Hippocampal formation (tissue), 2 donors: ENCODE measurements at regions not wholly inside any gene's neighbourhood (a gene's known extent, or its start where the extent isn't known, plus 50 kb on each side); places are given as distances from the start of the nearest gene placed in this dataset.

ENCODE experiments used
- DNase-seq, 2 donors: peaks; one replicate each; lab custom pipeline; 2025; lab: John Stamatoyannopoulos, UW

GRCh38 chr15:79185199-79185598 lies 94.6 kb upstream of the RASGRF1 start:
- DNase-seq, result no peak

GRCh38 chr15:79184465-79184892 lies 93.9 kb upstream of the RASGRF1 start:
- DNase-seq, result peak; percentile 46 to 54

- DNase-seq, result no peak
Observed at GRCh38 chr15:79180318-79180717, 89.7 kb upstream of the RASGRF1 start.

GRCh38 chr15:79179597-79179996 lies 89.0 kb upstream of the RASGRF1 start:
- no peak for DNase-seq

GRCh38 chr15:79179108-79179561 lies 88.6 kb upstream of the RASGRF1 start:
- no peak for DNase-seq

GRCh38 chr15:79178594-79178993 lies 88.0 kb upstream of the RASGRF1 start:
- no peak for DNase-seq

- DNase-seq, result no peak
Observed at GRCh38 chr15:79176151-79176550, 85.6 kb upstream of the RASGRF1 start.

- DNase-seq, result no peak
Observed at GRCh38 chr15:79172801-79173460, 82.4 kb upstream of the RASGRF1 start.

- no peak for DNase-seq
Observed at GRCh38 chr15:79172032-79172481, 81.5 kb upstream of the RASGRF1 start.

- DNase-seq, result no peak
Observed at GRCh38 chr15:79171320-79172031, 80.9 kb upstream of the RASGRF1 start.

- DNase-seq, result no peak
Observed at GRCh38 chr15:79170256-79170664, 79.7 kb upstream of the RASGRF1 start.

- peak in 1 of 2 donors; percentile 40 for DNase-seq
Observed at GRCh38 chr15:79169526-79170133, 79.0 kb upstream of the RASGRF1 start.

- DNase-seq, result peak; percentile 47 to 51
Observed at GRCh38 chr15:79168922-79169456, 78.4 kb upstream of the RASGRF1 start.

GRCh38 chr15:79167776-79168175 lies 77.2 kb upstream of the RASGRF1 start:
- no peak for DNase-seq

- no peak for DNase-seq
Observed at GRCh38 chr15:79166311-79166955, 75.9 kb upstream of the RASGRF1 start.

GRCh38 chr15:79164465-79164864 lies 73.9 kb upstream of the RASGRF1 start:
- no peak for DNase-seq

GRCh38 chr15:79164043-79164442 lies 73.5 kb upstream of the RASGRF1 start:
- no peak for DNase-seq

- DNase-seq, result no peak
Observed at GRCh38 chr15:79163395-79163794, 72.8 kb upstream of the RASGRF1 start.

- no peak for DNase-seq
Observed at GRCh38 chr15:79161837-79162508, 71.4 kb upstream of the RASGRF1 start.

- no peak for DNase-seq
Observed at GRCh38 chr15:79160211-79160610, 69.6 kb upstream of the RASGRF1 start.
